ENCODE measurements at regions not wholly inside any gene's neighbourhood (a gene's known extent, or its start where the extent isn't known, plus 50 kb on each side); places are given as distances from the start of the nearest gene placed in this dataset.

GRCh38 chr2:118227698-118228508 lies 139.6 kb downstream of the INSIG2 start:
- no peak overlapping the region for H3K4me3 ChIP-seq (ENCODE audit: low read length)
- no peak overlapping the region for H3K9ac ChIP-seq (ENCODE audit: low read length)
- no peaks in the 10 kb centered on the region; the same call in 1 of the 2 replicates for H3K27me3 ChIP-seq (ENCODE audit: low read length)

GRCh38 chr2:118225666-118226065 lies 137.4 kb downstream of the INSIG2 start:
- Histone ChIP-seq H3K4me3 (ENCODE audit: low read length) (no peak overlapping the region), H3K4me1 (ENCODE audit: low read length) (peaks cover 10% of the 10 kb centered on the region), H3K9ac (ENCODE audit: low read length) (no peak overlapping the region), H3K36me3 (ENCODE audit: insufficient read depth, low read length) (no peaks in the 10 kb centered on the region), H3K27ac (ENCODE audit: low read length) (no peak overlapping the region), H3K9me2 (replicated peaks; ENCODE audit: insufficient read depth, low read length) (no peaks in the 10 kb centered on the region), H4K20me1 (ENCODE audit: insufficient read depth, low read depth, low read length) (no peaks in the 10 kb centered on the region), H3K4me2 (ENCODE audit: low read depth, low read length, poor library complexity, severe bottlenecking) (no peak overlapping the region), H3K9me3 (ENCODE audit: low read length) (no peaks in the 10 kb centered on the region), H2AFZ (ENCODE audit: low read length) (no peak overlapping the region), H3K27me3 (ENCODE audit: low read length) (no peaks in the 10 kb centered on the region; the same call in 1 of the 2 replicates), H3K79me2 (ENCODE audit: low read length) (no peaks in the 10 kb centered on the region)
- no peak for DNase-seq

More at GRCh38 chr2:118227698-118228508, 139.6 kb downstream of the INSIG2 start:
- Histone ChIP-seq H3K36me3 (ENCODE audit: insufficient read depth, low read length) (no peaks in the 10 kb centered on the region), H2AFZ (ENCODE audit: low read length) (no peak overlapping the region), H3K4me2 (ENCODE audit: low read depth, low read length, poor library complexity, severe bottlenecking) (no peak overlapping the region), H3K27ac (ENCODE audit: low read length) (no peak overlapping the region), H3K4me1 (ENCODE audit: low read length) (peaks cover 10% of the 10 kb centered on the region), H4K20me1 (ENCODE audit: insufficient read depth, low read depth, low read length) (no peaks in the 10 kb centered on the region), H3K9me2 (replicated peaks; ENCODE audit: insufficient read depth, low read length) (no peaks in the 10 kb centered on the region), H3K9me3 (ENCODE audit: low read length) (no peaks in the 10 kb centered on the region), H3K79me2 (ENCODE audit: low read length) (no peaks in the 10 kb centered on the region)
- DNase-seq = no peak

GRCh38 chr2:118224895-118225311 lies 136.6 kb downstream of the INSIG2 start:
- DNase-seq = no peak
- H3K79me2 ChIP-seq (ENCODE audit: low read length) = no peaks in the 10 kb centered on the region
- no peak overlapping the region for H3K27ac ChIP-seq (ENCODE audit: low read length)
- no peak overlapping the region for H3K4me2 ChIP-seq (ENCODE audit: low read depth, low read length, poor library complexity, severe bottlenecking)
- H3K4me1 ChIP-seq (ENCODE audit: low read length) = peaks cover 10% of the 10 kb centered on the region
- no peaks in the 10 kb centered on the region for H3K36me3 ChIP-seq (ENCODE audit: insufficient read depth, low read length)
- H4K20me1 ChIP-seq (ENCODE audit: insufficient read depth, low read depth, low read length) = no peaks in the 10 kb centered on the region
- H2AFZ ChIP-seq (ENCODE audit: low read length) = no peak overlapping the region
- H3K4me3 ChIP-seq (ENCODE audit: low read length) = no peak overlapping the region
- H3K9me3 ChIP-seq (ENCODE audit: low read length) = no peaks in the 10 kb centered on the region
- H3K9me2 ChIP-seq (replicated peaks; ENCODE audit: insufficient read depth, low read length) = no peaks in the 10 kb centered on the region
- no peaks in the 10 kb centered on the region; the same call in 1 of the 2 replicates for H3K27me3 ChIP-seq (ENCODE audit: low read length)
- H3K9ac ChIP-seq (ENCODE audit: low read length) = no peak overlapping the region

DNA sequence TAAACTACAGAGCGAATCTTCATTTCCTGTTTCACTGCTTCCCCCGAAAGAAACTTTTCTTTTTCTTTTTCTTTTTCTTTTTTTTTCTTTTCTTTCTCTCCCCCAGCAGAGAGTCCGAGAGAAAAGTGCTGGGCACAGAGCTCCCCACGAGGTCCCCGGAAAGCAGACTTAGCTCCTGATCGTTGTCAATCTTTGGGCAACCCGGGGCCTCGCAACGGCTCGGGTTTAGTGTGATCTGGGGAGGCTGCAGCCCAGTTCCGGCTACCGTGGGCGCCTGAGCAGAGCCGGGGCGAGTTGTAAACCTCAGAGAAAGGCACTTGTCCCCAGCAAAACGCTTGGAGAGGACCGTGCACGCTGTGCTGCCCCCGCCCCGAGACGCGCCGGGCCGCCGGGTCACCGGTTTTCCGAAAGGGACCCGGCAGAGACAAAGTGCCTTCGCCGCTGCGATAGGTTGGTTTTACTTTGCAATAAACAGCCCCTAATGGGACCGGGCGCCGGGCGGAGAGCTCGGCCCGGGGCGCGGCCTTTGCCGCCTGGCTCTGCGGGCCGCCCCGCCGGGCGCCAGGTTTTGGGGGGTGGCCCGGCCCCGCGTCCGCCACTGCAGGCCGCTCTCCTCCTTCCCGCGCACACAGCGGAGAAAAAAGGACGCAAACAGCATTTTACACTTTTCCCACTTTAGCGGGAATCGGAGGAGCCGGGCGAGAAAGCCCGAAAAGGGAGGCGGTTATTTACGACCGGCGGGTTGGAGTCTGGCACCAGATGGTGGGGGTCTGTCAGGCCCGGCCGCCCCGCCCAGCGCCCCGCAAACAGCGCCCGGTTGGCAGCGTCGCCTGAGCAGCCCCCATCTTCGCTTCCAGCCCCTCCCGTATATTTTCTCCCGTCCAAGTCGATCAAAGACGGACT lies 136.0 kb downstream of the INSIG2 start:
- H3K79me2 ChIP-seq (ENCODE audit: low read length) = no peaks in the 10 kb centered on the region
- no peak for DNase-seq
- H3K4me3 ChIP-seq (ENCODE audit: low read length) = peak overlapping the region; percentile 53
- H3K36me3 ChIP-seq (ENCODE audit: insufficient read depth, low read length) = no peaks in the 10 kb centered on the region
- H3K27ac ChIP-seq (ENCODE audit: low read length) = no peak overlapping the region
- H3K9ac ChIP-seq (ENCODE audit: low read length) = peak overlapping the region; percentile 52
- H4K20me1 ChIP-seq (ENCODE audit: insufficient read depth, low read depth, low read length) = no peaks in the 10 kb centered on the region
- no peaks in the 10 kb centered on the region for H3K9me3 ChIP-seq (ENCODE audit: low read length)
- H3K4me1 ChIP-seq (ENCODE audit: low read length) = peaks cover 10% of the 10 kb centered on the region
- H3K27me3 ChIP-seq (ENCODE audit: low read length) = no peaks in the 10 kb centered on the region; the same call in 1 of the 2 replicates
- H3K4me2 ChIP-seq (ENCODE audit: low read depth, low read length, poor library complexity, severe bottlenecking) = peak overlapping the region; percentile 76
- peak overlapping the region; percentile 86 for H2AFZ ChIP-seq (ENCODE audit: low read length)
- no peaks in the 10 kb centered on the region for H3K9me2 ChIP-seq (replicated peaks; ENCODE audit: insufficient read depth, low read length)

DNA sequence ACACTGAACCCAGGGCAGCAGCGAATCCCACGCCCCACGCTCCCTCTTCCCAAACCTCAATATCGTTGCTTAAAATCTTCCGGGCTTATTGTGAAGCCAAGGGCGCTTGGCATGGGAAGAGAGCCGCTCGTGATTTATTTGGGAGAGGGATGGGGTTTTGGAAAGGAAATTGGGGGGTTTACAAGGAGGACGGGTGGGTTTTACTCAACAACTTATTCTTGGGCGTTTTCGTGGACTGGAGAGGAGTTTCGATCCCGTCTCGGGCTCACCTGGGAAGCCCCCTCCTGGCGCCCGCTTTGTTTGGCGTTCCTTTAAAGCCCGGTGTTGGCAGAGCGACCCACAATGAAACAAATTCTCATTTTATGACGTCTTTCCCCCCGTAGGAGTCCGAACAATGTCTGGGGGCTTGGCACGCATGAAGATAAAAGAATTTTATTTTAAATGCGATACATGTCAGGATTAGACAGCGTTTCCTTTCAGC lies 135.3 kb downstream of the INSIG2 start:
- DNase-seq = no peak
- Histone ChIP-seq H3K4me3 (ENCODE audit: low read length) (peak overlapping the region; percentile 53), H3K79me2 (ENCODE audit: low read length) (no peaks in the 10 kb centered on the region), H3K27me3 (ENCODE audit: low read length) (no peaks in the 10 kb centered on the region; the same call in 1 of the 2 replicates), H3K36me3 (ENCODE audit: insufficient read depth, low read length) (no peaks in the 10 kb centered on the region), H3K9me2 (replicated peaks; ENCODE audit: insufficient read depth, low read length) (no peaks in the 10 kb centered on the region), H3K9ac (ENCODE audit: low read length) (peak overlapping the region; percentile 52), H3K4me1 (ENCODE audit: low read length) (peaks cover 10% of the 10 kb centered on the region), H3K27ac (ENCODE audit: low read length) (no peak overlapping the region), H2AFZ (ENCODE audit: low read length) (peak overlapping the region; percentile 86), H3K4me2 (ENCODE audit: low read depth, low read length, poor library complexity, severe bottlenecking) (peak overlapping the region; percentile 76), H4K20me1 (ENCODE audit: insufficient read depth, low read depth, low read length) (no peaks in the 10 kb centered on the region), H3K9me3 (ENCODE audit: low read length) (no peaks in the 10 kb centered on the region)

- no peak for DNase-seq
- no peaks in the 10 kb centered on the region for H3K79me2 ChIP-seq (ENCODE audit: low read length)
- H3K4me3 ChIP-seq (ENCODE audit: low read length) = no peak overlapping the region
- H3K4me1 ChIP-seq (ENCODE audit: low read length) = peaks cover 10% of the 10 kb centered on the region
- H3K9me3 ChIP-seq (ENCODE audit: low read length) = no peaks in the 10 kb centered on the region
- no peaks in the 10 kb centered on the region for H3K9me2 ChIP-seq (replicated peaks; ENCODE audit: insufficient read depth, low read length)
- no peaks in the 10 kb centered on the region for H4K20me1 ChIP-seq (ENCODE audit: insufficient read depth, low read depth, low read length)
- H3K27ac ChIP-seq (ENCODE audit: low read length) = no peak overlapping the region
- H3K9ac ChIP-seq (ENCODE audit: low read length) = no peak overlapping the region
- H3K36me3 ChIP-seq (ENCODE audit: insufficient read depth, low read length) = no peaks in the 10 kb centered on the region
- peak overlapping the region; percentile 76 for H3K4me2 ChIP-seq (ENCODE audit: low read depth, low read length, poor library complexity, severe bottlenecking)
- H3K27me3 ChIP-seq (ENCODE audit: low read length) = no peaks in the 10 kb centered on the region; the same call in 1 of the 2 replicates
- no peak overlapping the region for H2AFZ ChIP-seq (ENCODE audit: low read length)
Observed at GRCh38 chr2:118222672-118223421, 134.6 kb downstream of the INSIG2 start.

DNA sequence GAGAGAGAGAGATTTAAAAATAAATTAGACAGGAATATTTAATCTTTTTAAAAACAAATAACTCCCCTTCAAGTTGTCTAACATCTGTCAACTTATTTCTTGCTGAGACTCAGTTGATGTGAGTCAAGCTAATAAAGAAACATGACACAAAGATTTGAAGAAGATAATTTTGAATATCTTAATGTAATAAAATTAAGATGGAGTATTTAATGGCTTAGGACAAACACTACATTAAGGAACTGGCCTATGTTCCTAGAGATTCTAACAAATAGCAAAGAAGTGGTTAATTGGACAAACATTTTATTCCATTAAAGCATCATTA lies 134.0 kb downstream of the INSIG2 start:
- Histone ChIP-seq H3K4me2 (ENCODE audit: low read depth, low read length, poor library complexity, severe bottlenecking) (no peak overlapping the region), H3K27me3 (ENCODE audit: low read length) (no peaks in the 10 kb centered on the region; the same call in 1 of the 2 replicates), H4K20me1 (ENCODE audit: insufficient read depth, low read depth, low read length) (no peaks in the 10 kb centered on the region), H3K9ac (ENCODE audit: low read length) (no peak overlapping the region), H3K9me2 (replicated peaks; ENCODE audit: insufficient read depth, low read length) (no peaks in the 10 kb centered on the region), H3K79me2 (ENCODE audit: low read length) (no peaks in the 10 kb centered on the region), H2AFZ (ENCODE audit: low read length) (no peak overlapping the region), H3K9me3 (ENCODE audit: low read length) (no peaks in the 10 kb centered on the region), H3K36me3 (ENCODE audit: insufficient read depth, low read length) (no peaks in the 10 kb centered on the region), H3K4me3 (ENCODE audit: low read length) (no peak overlapping the region), H3K27ac (ENCODE audit: low read length) (no peak overlapping the region), H3K4me1 (ENCODE audit: low read length) (peaks cover 10% of the 10 kb centered on the region)
- DNase-seq = no peak

All from Karpas-422 (cell line).